ENCODE measurements at regions not wholly inside any gene's neighbourhood (a gene's known extent, or its start where the extent isn't known, plus 50 kb on each side); places are given as distances from the start of the nearest gene placed in this dataset.
"Not testable (repeated sequence)": the region's sequence is repeated elsewhere in the genome, so short reads cannot be mapped to it uniquely, and the experiment has no call there.

DNA sequence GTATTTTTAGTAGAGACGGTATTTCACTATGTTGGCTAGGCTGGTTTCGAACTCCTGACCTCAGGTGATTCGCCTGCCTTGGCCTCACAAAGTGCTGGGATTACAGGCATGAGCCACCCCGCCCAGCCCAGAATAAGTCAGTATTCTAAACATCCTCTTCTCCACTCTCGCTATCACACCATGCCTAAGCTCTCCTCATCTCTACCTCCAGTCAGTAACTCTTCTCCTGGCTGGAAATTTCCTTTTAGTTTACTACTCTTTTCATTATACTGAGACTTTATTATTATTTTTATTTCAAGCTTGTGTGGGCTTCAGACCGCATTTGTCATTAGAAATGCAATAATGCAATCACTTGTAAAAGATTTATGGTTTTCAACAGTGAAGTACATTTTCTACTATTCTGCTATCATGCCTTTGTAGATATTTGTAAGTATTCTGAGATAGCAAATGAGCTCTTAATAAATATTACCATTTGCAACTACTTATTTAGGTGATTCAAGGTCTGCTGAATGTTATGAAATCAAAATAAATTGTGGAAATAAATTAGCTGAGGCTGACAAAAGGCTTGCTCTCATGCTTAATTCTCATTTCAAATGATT, 617.3 kb upstream of the GOT2 start:
- H3K27me3 ChIP-seq, result no peaks in the 10 kb centered on the region
- no peaks in the 10 kb centered on the region for H3K9me3 ChIP-seq
- no peak for DNase-seq (ENCODE audit: low spot score)
- no peaks in the 10 kb centered on the region for H3K36me3 ChIP-seq
- H3K4me1 ChIP-seq, result no peaks in the 10 kb centered on the region
- no peak overlapping the region for H3K4me3 ChIP-seq
- H3K27ac ChIP-seq, result no peak overlapping the region
- TF ChIP-seq, protein P1, sequence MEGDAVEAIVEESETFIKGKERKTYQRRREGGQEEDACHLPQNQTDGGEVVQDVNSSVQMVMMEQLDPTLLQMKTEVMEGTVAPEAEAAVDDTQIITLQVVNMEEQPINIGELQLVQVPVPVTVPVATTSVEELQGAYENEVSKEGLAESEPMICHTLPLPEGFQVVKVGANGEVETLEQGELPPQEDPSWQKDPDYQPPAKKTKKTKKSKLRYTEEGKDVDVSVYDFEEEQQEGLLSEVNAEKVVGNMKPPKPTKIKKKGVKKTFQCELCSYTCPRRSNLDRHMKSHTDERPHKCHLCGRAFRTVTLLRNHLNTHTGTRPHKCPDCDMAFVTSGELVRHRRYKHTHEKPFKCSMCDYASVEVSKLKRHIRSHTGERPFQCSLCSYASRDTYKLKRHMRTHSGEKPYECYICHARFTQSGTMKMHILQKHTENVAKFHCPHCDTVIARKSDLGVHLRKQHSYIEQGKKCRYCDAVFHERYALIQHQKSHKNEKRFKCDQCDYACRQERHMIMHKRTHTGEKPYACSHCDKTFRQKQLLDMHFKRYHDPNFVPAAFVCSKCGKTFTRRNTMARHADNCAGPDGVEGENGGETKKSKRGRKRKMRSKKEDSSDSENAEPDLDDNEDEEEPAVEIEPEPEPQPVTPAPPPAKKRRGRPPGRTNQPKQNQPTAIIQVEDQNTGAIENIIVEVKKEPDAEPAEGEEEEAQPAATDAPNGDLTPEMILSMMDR (IDR thresholded peaks at IDR 0.05), result no peak

DNA sequence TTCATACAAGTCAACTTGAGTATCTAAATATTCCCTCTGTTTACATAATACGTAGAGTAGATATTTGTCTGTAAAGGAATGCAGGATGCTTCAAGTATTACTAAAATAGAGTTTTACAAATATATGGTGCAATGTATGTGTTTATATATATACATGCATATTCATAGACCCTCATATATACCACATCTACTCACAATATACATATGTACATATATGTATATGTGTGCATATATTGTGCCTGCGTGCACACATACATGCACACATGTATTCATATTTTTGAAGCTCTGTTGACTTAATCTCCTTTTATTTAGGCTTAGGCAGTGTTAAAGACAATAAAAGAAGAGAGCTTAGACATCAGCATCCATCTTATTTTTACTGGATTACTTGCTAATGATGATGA, 616.6 kb upstream of the GOT2 start:
- Histone ChIP-seq H3K9me3 (no peaks in the 10 kb centered on the region), H3K36me3 (no peaks in the 10 kb centered on the region), H3K27me3 (no peaks in the 10 kb centered on the region), H3K4me1 (no peaks in the 10 kb centered on the region), H3K4me3 (no peak overlapping the region), H3K27ac (no peak overlapping the region)
- DNase-seq (ENCODE audit: low spot score), result no peak
- TF ChIP-seq, protein P1 (IDR thresholded peaks at IDR 0.05), result no peak

- H3K4me3 ChIP-seq, result no peak overlapping the region
- DNase-seq (ENCODE audit: low spot score), result no peak
- no peak overlapping the region for H3K27ac ChIP-seq
- TF ChIP-seq, protein P1 (IDR thresholded peaks at IDR 0.05), result no peak
- no peaks in the 10 kb centered on the region for H3K9me3 ChIP-seq
- no peaks in the 10 kb centered on the region for H3K36me3 ChIP-seq
- no peaks in the 10 kb centered on the region for H3K27me3 ChIP-seq
- no peaks in the 10 kb centered on the region for H3K4me1 ChIP-seq
Observed at GRCh38 chr16:59342669-59343068, 608.6 kb upstream of the GOT2 start.

DNA sequence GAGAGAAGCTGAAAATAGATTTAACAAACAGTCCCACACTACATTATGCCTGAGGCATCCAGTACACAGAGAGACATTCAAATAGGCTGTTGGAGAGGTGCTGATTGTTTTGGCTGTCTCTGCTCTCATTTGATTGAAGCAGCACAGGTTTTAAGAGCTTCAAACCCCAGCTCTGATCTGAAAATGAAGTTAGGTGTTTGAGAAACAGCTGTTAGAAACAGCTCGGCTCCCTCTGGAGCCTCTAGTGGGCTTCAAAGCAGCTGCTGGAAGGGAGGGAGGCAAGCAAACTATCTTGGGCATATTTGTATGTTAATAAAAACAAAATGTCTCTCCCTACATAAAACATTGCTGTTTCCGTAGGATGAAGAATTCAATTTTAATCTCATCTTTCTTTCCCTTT, 607.3 kb upstream of the GOT2 start:
- Histone ChIP-seq H3K4me1 (no peaks in the 10 kb centered on the region), H3K36me3 (no peaks in the 10 kb centered on the region), H3K9me3 (no peaks in the 10 kb centered on the region), H3K27me3 (no peaks in the 10 kb centered on the region), H3K4me3 (no peak overlapping the region), H3K27ac (no peak overlapping the region)
- no peak for DNase-seq (ENCODE audit: low spot score)
- TF ChIP-seq, protein P1 (IDR thresholded peaks at IDR 0.05), result no peak

DNA sequence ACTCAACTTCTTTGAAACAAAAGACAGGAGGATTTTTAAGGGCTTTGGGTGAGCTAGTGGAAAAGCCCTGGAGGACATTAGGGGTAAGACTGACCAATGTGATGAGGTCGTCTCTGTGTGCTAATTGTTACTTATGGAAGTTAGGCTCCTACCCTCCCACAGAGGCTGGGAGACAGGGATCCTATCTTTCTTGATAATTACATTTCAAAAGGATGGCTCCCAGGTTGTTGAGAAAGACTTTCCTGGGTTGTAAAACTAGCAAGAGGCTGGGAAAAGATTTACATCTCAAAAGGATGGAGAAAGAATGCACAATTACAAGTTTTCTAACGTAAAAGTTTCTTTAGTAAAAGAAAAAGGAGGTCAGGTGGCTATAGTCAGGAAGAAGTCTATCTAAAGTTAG, 605.8 kb upstream of the GOT2 start:
- Histone ChIP-seq H3K36me3 (no peaks in the 10 kb centered on the region), H3K27ac (no peak overlapping the region), H3K4me3 (no peak overlapping the region), H3K4me1 (no peaks in the 10 kb centered on the region), H3K27me3 (no peaks in the 10 kb centered on the region), H3K9me3 (no peaks in the 10 kb centered on the region)
- no peak for DNase-seq (ENCODE audit: low spot score)
- TF ChIP-seq, protein P1 (IDR thresholded peaks at IDR 0.05), result no peak

DNA sequence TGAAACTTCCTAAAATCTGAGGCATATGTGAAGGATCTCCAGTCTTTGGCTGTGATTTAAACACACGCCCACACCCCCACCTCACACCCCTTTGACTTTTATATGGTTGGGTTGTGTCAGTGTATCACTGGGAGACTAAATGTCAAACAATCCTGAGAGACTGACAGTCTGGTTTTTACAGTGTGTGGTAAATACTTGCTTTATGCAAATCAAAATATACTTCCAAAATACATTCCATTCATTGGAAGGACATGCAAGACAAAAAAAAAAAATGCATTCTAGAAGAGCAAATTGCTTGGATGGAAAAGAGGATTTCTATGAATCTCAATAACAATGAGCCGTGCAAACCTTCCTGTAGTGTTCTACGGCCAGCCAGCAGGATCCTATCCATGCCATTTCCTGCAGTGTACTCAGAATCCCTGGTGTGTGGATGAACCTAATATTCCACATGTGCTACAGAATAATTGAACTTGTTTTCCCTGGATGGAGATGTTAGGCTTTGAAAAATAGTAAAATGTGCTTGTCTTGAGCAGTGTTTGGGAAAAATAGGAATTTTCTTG, 602.1 kb upstream of the GOT2 start:
- Histone ChIP-seq H3K9me3 (no peaks in the 10 kb centered on the region), H3K4me1 (no peaks in the 10 kb centered on the region), H3K4me3 (no peak overlapping the region), H3K27me3 (no peaks in the 10 kb centered on the region), H3K36me3 (no peaks in the 10 kb centered on the region), H3K27ac (no peak overlapping the region)
- TF ChIP-seq, protein P1 (IDR thresholded peaks at IDR 0.05), result no peak
- DNase-seq (ENCODE audit: low spot score), result no peak

DNA sequence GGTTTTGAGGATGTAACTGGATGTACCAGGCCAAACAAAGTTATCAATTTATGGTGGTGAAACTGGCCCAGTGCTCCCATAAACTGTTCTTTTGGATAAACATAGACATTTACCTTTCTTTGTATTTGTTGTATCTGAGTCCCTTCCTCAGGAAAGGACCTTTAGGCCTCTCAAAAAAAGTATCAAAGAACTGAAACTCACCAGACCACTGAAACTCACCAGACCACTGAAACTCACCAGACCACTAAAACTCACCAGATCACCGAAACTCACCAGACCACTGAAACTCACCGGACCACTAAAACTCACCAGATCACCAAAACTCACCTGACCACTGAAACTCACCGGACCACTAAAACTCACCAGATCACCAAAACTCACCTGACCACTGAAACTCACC, 597.6 kb upstream of the GOT2 start:
- not testable (repeated sequence) for H3K4me3 ChIP-seq; H3K9me3 ChIP-seq; H3K36me3 ChIP-seq; H3K27me3 ChIP-seq; DNase-seq (ENCODE audit: low spot score); H3K4me1 ChIP-seq; H3K27ac ChIP-seq
